ENCODE measurements at regions not wholly inside any gene's neighbourhood (a gene's known extent, or its start where the extent isn't known, plus 50 kb on each side); places are given as distances from the start of the nearest gene placed in this dataset.

GRCh38 chr21:16550917-16551741 lies 821.3 kb downstream of the USP25 start:
- ATAC-seq (no peak), DNase-seq (ENCODE audit: missing footprints) (peak; percentile 15)
- intact Hi-C loops (cut with DNase I), result no loop called here

DNA sequence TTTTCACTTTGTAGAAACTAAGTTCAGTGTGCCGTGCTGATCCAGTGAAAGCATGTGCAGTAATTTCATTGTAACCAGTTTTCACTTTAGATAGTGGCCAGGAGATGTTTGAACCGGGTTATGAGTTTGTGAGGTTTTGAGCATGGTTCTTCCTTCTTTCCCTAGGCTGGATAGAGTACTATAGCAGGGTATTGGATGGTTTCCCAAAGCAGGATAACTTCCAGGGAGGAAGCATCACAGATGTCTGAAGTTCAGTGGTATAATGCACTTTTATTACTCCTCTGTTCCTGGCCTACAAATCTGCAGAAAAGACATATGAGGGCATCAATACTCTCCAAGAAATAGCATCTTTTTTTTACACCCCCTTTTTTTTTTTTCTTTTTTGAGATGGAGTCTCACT lies 823.1 kb downstream of the USP25 start:
- intact Hi-C loops (cut with DNase I), result no loop called here
- no peak for DNase-seq (ENCODE audit: missing footprints)
- ATAC-seq, result no peak

DNA sequence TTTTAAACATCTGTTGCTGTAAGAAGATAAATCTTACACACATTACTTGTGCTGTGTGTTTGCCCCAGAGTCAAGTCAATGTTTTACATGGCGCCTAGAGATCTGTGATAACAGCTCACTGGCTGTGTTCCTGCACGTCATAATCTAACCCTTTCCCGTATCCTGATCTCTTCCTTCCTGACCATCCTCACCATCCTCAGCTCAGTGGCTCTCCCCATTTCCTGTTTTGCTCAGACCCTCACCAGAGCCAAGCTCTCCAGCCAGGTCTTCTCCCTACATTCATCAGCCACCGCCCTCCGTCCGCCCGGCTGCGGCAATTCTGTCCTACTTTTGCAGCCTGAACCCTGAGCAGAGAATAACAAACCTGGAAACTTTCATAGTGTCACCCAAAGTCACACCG lies 824.7 kb downstream of the USP25 start:
- intact Hi-C loops (cut with DNase I), result no loop called here
- DNase-seq (ENCODE audit: missing footprints) (peak; percentile 66), ATAC-seq (peak; percentile 79)

GRCh38 chr21:16563116-16563515 lies 833.3 kb downstream of the USP25 start:
- no peak for ATAC-seq
- DNase-seq (ENCODE audit: missing footprints), result no peak
- intact Hi-C loops (cut with DNase I), result no loop called here

DNA sequence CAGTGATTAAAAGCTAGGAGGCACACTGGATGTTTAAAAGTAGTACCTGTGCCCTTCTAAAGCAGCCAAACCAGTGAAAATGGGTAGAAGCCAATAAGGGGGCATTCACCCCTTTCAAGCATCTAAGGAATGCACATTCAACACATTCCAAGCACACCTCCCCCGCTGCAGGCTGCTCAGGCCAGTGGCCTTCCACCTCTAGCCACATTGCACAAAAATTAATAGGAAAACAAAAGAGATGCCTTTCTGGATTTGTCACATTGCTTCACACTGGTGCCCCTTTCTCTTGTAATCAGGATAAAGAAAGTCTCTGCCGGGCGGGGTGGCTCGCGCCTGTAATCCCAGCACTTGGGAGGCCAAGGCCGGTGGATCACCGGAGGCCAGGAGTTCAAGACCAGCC lies 834.0 kb downstream of the USP25 start:
- intact Hi-C loops (cut with DNase I), result no loop called here
- DNase-seq (ENCODE audit: missing footprints) (no peak), ATAC-seq (no peak)

DNA sequence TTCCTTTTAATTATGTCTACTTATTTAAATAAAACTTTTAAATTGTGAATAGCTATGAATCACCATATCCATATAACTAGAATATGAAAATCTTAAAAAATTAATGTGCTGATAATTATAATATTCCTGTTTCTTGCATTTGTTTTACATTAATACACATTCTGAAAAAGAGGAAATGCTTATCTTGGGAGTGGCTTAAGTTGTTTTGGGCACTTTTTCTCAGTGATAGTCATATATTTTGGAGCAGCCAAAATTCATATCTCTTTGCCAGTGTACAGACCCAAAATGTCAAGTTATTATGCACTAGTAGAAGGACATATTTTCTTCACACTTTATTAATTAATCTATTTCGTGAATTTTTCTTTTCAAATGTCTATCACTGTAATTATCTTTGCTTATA lies 838.5 kb downstream of the USP25 start:
- intact Hi-C loops (cut with DNase I), result no loop called here
- ATAC-seq (no peak), DNase-seq (ENCODE audit: missing footprints) (no peak)

- intact Hi-C loops (cut with DNase I), result no loop called here
- DNase-seq (ENCODE audit: missing footprints) (no peak), ATAC-seq (no peak)
Measured at GRCh38 chr21:16568661-16569060, 838.9 kb downstream of the USP25 start.

DNA sequence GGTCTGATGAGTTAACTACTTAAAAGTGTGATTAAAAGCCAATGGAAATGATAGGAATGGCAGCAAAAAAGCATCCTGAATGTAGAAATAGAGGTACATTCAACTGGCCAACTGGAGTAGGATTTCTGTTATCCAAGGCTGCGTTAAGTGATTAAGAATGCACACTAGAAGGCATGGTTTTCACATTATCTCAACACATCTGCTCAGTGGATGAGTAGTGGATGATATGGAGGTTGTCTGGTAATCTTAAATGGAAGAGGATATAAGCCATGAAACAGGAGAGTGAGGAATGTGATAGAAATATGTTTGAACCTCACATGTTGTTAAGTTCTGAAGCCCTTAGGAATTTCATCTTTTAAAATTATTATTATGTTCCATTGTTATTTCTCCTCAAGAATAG lies 839.9 kb downstream of the USP25 start:
- DNase-seq (ENCODE audit: missing footprints), result no peak
- intact Hi-C loops (cut with DNase I), result no loop called here
- ATAC-seq, result no peak

DNA sequence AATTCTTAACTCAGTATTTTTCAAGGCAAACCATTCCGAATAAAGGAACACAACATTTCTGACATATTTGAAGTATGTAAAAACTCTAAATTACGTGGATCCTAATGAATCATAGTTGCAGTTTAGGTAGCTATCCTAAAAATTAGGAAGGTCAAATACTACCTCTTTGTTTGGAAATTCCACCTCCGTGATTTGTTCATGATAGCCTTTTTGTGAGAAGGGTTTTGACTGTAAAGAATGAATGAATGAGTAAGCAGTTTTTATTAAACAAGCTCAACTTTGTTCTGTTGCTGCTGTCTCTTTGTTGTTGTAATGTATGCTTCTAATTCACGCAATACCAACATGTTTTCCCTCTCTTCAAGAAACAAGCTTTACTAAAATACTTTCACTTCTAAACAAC lies 840.4 kb downstream of the USP25 start:
- intact Hi-C loops (cut with DNase I), result no loop called here
- ATAC-seq, result no peak
- DNase-seq (ENCODE audit: missing footprints), result no peak

DNA sequence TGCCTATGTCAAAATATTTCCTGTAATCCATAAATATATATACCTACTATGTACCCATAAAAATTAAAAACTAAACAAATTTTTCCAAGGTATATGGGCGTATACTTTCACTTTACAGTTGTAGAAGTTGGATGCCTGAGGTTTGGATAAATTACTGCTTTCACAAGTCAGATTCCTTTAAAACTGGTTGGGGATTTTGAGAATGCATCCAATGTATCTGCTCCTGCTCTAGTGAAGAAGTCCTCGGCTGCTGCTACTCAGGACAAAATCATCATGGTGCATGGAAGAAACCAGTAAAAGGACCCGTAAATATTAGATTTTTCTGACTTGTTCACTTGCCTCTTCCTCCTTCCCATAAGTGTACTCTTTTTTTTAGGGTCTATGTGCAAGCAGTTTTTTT lies 841.1 kb downstream of the USP25 start:
- intact Hi-C loops (cut with DNase I), result no loop called here
- no peak for DNase-seq (ENCODE audit: missing footprints)
- no peak for ATAC-seq

GRCh38 chr21:16571594-16571993 lies 841.8 kb downstream of the USP25 start:
- no peak for ATAC-seq
- intact Hi-C loops (cut with DNase I), result no loop called here
- no peak for DNase-seq (ENCODE audit: missing footprints)

- no peak for ATAC-seq
- intact Hi-C loops (cut with DNase I), result no loop called here
Measured at GRCh38 chr21:16572032-16572431, 842.2 kb downstream of the USP25 start.

DNA sequence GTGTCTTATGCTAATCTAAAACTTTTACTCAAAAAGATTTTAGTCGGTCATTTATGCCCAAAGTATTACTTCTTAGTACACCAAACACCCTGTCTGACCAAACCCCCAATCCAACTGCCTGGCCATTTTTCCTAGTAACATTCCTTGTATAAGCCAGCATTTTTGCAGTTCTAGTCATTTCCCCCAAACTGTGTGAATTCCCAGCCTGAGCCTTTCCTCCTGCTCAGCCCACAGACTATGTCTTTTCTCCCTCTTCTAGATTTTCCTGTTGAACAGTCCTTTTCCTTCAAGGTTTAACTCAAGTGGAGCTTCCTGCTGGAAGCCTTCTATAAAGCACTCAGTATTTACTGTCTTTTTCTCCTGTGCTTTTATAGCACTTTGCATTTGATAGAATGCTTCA lies 843.8 kb downstream of the USP25 start:
- no peak for ATAC-seq
- DNase-seq (ENCODE audit: missing footprints), result no peak
- intact Hi-C loops (cut with DNase I), result no loop called here

More at GRCh38 chr21:16572032-16572431, 842.2 kb downstream of the USP25 start:
- DNase-seq (ENCODE audit: missing footprints), result no peak

DNA sequence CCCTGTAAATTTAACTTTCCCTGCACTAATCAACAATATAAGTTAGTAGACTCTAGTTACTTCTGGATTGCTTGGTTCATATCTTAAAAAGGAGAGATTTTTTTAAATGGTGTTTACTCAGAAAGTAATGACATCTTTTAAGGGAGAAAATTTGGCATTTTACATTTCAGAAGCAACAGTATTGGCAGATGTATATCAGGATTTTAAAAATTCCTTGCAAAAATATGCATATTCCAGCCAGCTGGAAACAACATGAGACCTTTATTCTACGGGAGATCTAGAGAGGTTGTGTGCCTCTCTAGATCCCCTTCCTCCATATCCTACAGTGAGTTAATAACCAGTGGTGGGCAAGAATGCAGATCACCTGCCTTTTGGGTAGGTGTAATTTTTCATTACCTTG lies 848.2 kb downstream of the USP25 start:
- intact Hi-C loops (cut with DNase I), result no loop called here

GRCh38 chr21:16578912-16579311 lies 849.1 kb downstream of the USP25 start:
- no peak for DNase-seq (ENCODE audit: missing footprints)
- ATAC-seq, result peak; percentile 53
- intact Hi-C loops (cut with DNase I), result no loop called here

More for the DNA sequence above, 848.2 kb downstream of the USP25 start:
- no peak for ATAC-seq
- no peak for DNase-seq (ENCODE audit: missing footprints)

- no peak for DNase-seq (ENCODE audit: missing footprints)
- intact Hi-C loops (cut with DNase I), result no loop called here
- ATAC-seq, result no peak
Measured at GRCh38 chr21:16579538-16579937, 849.8 kb downstream of the USP25 start.

- DNase-seq (ENCODE audit: missing footprints), result no peak
- ATAC-seq, result no peak
- intact Hi-C loops (cut with DNase I), result loop anchor here (10.0 kb wide), 1 partner anchor 126 kb away; no protein-coding TSS in a partner anchor
Measured at GRCh38 chr21:16580661-16581060, 850.9 kb downstream of the USP25 start.

GRCh38 chr21:16583556-16583955 lies 853.8 kb downstream of the USP25 start:
- DNase-seq (ENCODE audit: missing footprints), result no peak
- intact Hi-C loops (cut with DNase I), result loop anchor here (10.0 kb wide), 1 partner anchor 129 kb away; no protein-coding TSS in a partner anchor
- no peak for ATAC-seq

DNA sequence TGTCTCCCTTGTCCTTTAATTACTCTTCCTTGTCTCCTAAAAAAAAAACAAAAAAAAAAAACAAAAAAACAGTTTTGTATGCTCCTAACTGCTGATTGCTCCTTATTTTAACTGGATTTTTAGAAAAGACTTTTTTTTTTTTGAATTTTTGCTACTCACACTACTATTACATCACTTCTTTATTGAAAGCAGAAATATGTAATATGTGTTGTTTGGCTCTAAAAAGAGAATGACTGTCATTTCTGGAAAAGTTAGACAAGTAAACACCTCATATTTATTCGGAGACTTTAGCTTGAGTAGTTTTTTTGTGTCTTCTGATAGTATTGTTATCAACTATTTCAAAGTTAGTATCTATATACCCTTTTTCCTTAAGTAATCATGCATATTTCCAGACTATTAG lies 855.0 kb downstream of the USP25 start:
- ATAC-seq, result no peak
- no peak for DNase-seq (ENCODE audit: missing footprints)
- intact Hi-C loops (cut with DNase I), result loop anchor here (5.0 to 10.0 kb wide), 2 partner anchors 47 to 130 kb away; no protein-coding TSS in a partner anchor

GRCh38 chr21:16585896-16586295 lies 856.1 kb downstream of the USP25 start:
- ATAC-seq, result no peak
- DNase-seq (ENCODE audit: missing footprints), result no peak
- intact Hi-C loops (cut with DNase I), result loop anchor here (5.0 to 10.0 kb wide), 2 partner anchors 49 to 131 kb away; no protein-coding TSS in a partner anchor
